ENCODE measurements at regions not wholly inside any gene's neighbourhood (a gene's known extent, or its start where the extent isn't known, plus 50 kb on each side); places are given as distances from the start of the nearest gene placed in this dataset.

DNA sequence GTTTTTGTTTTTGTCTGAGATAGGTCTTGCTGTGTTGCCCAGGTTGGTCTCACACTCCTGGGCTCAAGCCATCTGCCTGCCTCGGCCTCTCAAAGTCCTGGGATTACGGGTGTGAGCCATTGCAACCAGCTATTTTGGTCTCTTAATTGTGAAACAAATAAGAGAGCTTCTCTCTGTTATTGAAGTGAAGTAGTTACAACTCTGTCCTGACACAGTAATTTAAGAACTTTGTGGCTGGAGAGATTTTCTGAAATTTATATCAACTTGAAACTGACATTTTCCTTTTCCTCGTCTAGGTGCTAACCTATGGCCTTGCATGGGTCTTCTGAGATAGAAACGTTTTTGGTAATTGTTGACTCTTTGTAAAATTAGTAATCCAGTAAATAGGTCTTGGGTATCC lies 122.1 kb upstream of the DOK5 start:
- no peak for TF ChIP-seq ISL1 (CRISPR knock-in tag; IDR thresholded peaks at IDR 0.05)
- no peak for TF ChIP-seq ZC3H10 (CRISPR knock-in tag; IDR thresholded peaks at IDR 0.05)
